GM12864 (cell line): ENCODE measurements at regions not wholly inside any gene's neighbourhood (a gene's known extent, or its start where the extent isn't known, plus 50 kb on each side); places are given as distances from the start of the nearest gene placed in this dataset.

ENCODE experiments used
- DNase-seq: peaks from one replicate; pipeline ENCODE4 v3.0.0-alpha.2; 2011; ENCODE audit warnings: low read depth
- H3K4me3 ChIP-seq: 2 replicates; pipeline ENCODE4 v1.5.1; 2011; ENCODE audit warnings: mild to moderate bottlenecking, low read depth, low read length, control low read depth
- TF ChIP-seq, protein P1 (sequence below): IDR thresholded peaks from 2 replicates; pipeline ENCODE4 v1.5.1; 2011; ENCODE audit warnings: low read depth, mild to moderate bottlenecking, moderate library complexity, low read length, control low read depth, inconsistent platforms; ENCODE audit errors: missing control alignments

DNA sequence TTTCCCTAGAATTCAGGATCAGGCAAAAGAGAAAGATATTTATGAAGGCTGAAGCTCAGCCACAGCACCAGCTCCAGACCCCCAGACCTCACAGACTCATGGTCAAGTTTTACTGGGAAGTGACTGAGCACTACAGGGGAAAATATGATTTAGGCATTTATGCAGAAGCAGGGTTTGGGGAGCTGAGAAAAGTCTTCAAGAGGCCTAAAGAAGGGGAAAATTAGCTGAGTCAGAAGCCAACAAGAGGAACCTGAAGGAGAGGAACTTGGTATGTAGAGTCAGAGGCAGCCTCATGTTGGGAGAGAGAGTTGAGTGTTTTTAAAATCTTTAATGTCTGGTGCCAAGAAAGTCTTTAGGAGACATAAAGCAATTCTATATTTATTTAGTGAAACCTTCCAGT lies 63.0 kb downstream of the FOS start:
- TF ChIP-seq, protein P1, sequence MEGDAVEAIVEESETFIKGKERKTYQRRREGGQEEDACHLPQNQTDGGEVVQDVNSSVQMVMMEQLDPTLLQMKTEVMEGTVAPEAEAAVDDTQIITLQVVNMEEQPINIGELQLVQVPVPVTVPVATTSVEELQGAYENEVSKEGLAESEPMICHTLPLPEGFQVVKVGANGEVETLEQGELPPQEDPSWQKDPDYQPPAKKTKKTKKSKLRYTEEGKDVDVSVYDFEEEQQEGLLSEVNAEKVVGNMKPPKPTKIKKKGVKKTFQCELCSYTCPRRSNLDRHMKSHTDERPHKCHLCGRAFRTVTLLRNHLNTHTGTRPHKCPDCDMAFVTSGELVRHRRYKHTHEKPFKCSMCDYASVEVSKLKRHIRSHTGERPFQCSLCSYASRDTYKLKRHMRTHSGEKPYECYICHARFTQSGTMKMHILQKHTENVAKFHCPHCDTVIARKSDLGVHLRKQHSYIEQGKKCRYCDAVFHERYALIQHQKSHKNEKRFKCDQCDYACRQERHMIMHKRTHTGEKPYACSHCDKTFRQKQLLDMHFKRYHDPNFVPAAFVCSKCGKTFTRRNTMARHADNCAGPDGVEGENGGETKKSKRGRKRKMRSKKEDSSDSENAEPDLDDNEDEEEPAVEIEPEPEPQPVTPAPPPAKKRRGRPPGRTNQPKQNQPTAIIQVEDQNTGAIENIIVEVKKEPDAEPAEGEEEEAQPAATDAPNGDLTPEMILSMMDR, result no peak
- DNase-seq, result no peak
- H3K4me3 ChIP-seq, result no peak overlapping the region

DNA sequence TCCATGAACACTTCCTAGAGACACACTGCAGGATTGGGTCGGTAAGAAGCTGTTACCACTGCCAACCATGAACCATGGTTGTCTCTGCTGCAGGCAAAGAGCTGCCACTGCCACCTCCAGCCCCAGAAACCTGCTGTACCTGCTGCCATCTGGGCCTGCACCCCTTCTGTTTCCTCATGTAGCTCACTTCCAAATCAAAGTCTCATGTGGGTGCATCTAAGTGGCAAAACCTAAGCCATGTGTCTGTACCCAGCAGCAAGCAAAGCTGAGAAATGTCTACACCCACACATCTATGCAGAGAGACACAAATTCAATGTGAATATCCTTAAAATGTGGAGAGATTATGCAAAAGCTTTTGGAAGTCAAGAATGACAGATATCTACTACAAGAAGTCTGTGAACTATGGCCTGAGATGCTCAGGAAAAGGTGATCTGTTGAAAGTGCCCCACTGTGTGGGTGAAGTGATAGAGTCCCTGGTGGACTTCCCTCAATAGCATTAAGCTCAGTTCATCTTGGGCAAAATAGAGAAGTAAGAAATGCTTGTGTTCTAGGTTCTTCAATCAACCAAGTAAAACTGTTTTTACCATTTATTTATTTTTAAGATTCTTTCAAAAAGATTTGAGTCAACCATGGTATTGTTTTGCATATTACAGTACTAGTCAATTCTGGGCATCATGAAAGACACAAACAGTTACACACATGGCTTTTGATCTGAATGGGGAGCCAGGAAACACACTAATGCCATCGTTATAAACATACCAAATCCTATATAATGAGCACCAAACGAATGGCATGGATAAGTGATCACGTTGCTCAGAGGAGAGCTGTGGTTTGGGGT lies 64.4 kb downstream of the FOS start:
- TF ChIP-seq, protein P1, result no peak
- DNase-seq, result no peak
- no peak overlapping the region for H3K4me3 ChIP-seq

DNA sequence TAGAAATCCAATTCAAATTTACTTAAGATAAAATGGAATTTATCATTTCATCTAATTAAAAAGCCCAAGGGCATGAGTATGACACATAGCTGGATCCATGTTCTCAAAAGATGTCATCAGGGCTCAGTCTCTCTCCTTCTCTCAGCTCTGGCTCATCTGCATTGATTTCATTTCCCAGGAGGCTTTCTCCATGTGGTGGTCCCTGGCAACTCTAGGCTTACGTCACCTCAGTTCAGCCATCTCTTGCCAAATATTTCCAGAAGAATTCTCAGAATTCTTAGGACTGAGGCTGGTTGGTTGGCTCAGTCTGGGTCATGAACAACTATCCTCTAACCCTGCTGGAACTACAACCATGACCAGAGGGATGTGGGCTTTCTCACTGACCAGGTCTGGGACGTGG lies 65.3 kb downstream of the FOS start:
- DNase-seq, result no peak
- TF ChIP-seq, protein P1, result no peak
- H3K4me3 ChIP-seq, result no peak overlapping the region

DNA sequence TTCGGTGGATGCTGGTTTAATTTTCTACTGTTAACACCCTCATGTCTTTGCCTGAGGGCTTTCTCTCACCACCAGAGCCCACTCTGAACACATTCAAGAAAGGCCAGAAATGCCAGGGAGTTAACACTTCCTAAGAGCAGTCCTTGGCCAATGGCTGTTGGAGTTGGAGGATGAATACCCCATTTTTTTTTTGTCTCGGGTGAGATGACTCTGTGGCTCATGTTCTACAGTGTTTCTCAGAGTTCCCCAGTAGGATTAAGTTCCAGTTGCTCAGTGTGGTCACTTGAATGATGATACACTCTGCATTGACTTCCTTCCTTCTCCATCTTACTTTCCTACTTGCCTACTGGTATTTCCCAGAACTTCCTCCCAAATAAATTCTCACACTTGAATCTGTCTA lies 65.8 kb downstream of the FOS start:
- TF ChIP-seq, protein P1, result no peak
- DNase-seq, result no peak
- H3K4me3 ChIP-seq, result no peak overlapping the region

DNA sequence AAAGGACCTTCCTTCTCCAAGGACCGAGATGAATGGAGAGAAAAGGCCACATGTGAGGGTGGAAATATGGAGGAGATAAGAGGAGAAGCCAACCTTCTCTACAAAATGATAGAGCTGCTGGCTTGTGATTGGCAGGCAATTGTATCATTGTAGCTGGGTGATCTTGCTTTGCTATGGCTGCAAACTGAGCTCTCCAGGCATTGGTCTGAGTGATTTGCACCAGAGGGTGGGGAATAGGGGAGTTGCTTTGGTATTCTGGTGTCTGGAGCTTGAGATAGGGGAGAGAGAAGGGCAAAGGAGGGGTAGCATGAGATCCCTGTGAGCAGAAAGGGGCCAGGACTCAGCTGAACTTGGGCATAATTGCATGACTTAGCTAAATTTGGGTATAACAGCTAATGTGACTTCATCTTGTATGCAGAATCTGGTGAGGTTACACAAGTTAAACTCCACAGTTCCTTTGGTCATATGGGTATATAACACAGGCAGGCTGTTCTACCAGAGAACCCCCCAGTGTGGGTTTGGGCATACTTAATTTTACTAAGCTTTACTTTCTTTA lies 72.0 kb downstream of the FOS start:
- TF ChIP-seq, protein P1, result no peak
- H3K4me3 ChIP-seq, result no peak overlapping the region
- no peak for DNase-seq

DNA sequence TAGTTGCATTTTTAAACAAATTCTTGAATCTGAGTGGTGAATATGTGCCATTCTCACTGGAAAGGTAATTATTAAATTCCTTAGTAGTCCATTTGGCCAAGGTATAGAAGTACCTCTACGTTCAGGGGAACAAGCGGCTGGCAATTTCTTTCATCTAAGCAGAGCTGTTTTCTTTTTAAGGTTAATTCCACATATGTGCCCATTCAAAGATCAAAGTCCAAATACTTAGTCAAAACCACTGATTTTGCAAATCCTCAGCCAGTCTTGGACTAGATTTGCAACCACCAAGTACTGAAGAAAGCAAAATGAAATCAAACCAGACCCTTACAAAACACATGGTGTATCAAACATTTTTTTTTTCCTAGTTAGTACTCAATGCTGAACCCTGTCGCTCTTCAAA lies 68.7 kb upstream of the JDP2 start:
- DNase-seq, result no peak
- H3K4me3 ChIP-seq, result no peak overlapping the region
- TF ChIP-seq, protein P1, result no peak

DNA sequence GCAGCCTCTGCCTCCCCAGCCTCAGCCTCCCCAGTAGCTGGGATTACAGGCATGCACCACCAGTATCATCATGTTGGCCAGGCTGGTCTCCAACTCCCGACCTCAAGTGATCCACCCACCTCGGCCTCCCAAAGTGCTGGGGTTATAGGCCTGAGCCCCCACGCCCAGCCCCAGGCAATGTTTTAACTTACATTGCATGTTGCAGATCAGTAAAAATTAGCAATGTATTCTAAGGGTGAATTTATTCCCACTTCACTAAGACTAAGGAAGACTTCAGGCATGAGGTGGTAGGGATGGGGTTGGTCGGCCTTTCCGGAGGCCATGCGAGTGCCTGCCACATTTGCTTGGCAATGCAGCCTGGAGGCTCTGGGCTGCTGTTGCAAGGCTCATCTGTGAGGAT lies 66.8 kb upstream of the JDP2 start:
- no peak for DNase-seq
- no peak overlapping the region for H3K4me3 ChIP-seq
- TF ChIP-seq, protein P1, result no peak
